HG03095 (cell line): ENCODE measurements at regions not wholly inside any gene's neighbourhood (a gene's known extent, or its start where the extent isn't known, plus 50 kb on each side); places are given as distances from the start of the nearest gene placed in this dataset.

ENCODE experiments used
- ATAC-seq: cut with Tn5 transposase; IDR thresholded peaks from one replicate; pipeline ENCODE4 v1.9.1; 2021; ENCODE audit warnings: moderate library complexity; ENCODE audit not compliant: unreplicated experiment

DNA sequence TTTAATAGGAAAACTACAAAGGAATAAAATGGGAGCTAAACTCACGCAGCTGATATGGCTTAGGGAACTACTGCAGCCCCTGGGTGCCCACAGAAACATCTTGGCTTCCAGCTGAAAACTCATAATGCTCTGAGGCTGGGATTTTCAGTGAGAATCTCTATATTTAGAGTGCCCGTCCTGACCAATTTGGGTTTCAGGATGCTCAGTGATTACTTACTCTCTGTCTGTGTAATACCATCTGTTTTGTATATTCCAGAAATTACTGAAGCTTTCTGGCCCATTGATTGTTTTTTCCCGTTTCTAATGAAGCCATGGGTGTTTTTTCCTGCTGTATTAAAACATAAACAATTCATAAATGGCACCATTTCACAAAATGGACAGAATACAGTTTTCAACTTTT, 50.6 kb upstream of the ZNF385D start:
- no peak for ATAC-seq

DNA sequence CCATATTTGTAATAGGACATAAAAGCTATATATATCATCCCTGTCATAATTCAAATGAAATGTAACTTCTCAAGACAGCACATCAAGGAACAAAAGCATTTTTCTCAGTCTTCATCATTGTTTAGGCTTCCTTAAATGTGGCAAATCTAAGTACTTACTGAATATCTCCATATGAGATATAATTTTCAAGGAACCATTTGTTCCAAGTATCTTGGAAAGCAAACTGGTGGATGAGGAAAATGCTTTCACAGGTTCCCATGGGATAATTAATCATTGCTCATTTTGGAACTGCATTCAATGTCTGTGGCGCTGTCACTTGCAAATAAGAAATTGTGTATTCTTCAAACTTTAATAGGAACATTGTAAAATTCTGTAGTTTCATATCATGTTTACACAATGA, 52.6 kb upstream of the ZNF385D start:
- ATAC-seq = no peak

DNA sequence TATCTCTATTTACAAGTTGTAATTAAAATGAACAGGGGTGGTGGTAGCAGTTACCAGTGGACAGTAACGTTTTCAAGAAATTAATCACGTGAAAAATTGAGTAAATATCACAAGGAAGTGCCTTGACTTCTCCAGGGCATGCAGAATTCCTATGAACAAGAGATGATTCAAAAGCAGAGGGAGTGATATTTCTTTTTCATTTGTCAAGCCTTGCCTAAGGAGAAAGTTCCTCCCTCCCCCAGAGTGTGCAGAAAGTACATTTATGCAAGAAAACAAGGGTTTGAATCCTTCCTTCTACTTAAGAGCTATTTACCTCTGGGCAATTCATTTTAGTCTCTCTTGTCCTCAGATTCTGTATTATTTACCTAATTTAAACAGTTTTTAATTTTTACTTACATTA, 53.3 kb upstream of the ZNF385D start:
- no peak for ATAC-seq

DNA sequence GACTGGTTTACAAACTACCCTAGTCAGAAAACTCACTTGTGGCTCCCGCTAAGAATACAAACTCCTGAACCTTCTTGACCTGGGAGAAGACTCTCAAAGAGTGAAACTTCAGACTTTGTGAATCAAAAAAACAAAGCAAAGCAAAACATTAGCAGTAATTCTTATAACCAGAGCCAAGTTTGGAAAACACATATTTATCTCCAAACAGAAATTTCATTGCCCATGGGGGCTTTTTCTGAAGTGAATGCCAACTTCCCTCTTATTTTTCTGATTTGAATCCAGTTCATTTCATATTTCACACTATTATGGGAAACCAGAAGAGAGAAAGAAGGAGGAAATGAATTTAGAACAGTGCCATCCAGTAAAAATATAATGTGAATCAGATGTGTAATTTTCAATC, 55.7 kb upstream of the ZNF385D start:
- no peak for ATAC-seq

DNA sequence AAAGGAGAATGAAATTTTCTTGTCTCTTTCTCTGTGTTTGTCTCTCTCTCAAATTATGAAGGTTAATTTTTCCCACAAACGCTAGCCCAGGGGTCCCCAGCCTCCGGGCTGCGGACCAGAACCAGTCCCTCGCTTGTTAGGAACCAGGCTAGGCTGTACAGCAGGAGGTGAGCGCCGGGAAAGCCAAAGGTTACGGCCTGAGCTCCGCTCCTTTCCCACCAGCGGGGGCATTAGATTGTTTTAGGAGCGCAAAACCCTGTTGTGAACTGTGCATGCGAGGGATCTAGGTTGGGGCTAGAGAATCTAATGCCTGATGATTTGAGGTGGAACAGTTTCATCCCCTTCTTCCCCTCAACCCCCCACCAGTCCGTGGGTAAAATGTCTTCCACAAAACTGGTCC, 74.7 kb upstream of the ZNF385D start:
- no peak for ATAC-seq

DNA sequence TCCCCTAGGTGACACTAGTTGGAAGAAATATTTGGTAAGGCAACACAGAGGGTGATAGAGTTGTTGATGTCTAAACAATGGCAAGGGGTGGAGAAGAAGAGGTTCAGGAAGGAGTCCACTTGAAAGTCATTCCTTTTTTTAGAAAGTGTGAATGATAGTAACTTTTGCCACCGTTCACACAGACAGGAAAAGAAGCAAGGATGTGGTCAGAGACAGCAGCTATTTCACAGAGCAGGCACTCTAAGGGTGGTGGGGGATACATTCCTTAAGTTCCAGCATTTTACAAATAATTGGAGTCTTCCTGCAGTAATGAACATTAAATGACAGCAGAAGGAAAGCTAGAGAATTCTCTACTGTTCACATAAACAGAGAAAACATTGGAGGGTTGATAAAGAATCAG, 75.4 kb upstream of the ZNF385D start:
- no peak for ATAC-seq

DNA sequence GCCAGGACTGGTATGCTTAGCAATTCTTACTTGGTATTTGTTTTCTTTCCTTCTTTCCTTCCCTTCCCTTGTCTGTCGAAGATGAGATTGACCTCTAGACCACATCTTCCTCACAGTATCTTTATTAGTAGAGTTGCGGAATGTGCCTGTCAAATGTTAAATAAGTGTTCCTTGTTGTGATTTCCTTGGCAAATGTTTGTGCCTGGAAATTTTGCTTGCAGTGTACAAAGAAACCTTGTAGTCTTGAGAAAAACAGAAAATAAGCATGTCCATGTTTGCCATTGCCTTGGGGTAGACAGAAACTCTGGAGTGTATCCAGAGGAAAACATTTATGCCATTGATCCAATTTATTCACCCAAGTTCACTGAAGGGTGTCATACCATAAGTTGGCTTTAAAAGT, 79.5 kb upstream of the ZNF385D start:
- no peak for ATAC-seq

DNA sequence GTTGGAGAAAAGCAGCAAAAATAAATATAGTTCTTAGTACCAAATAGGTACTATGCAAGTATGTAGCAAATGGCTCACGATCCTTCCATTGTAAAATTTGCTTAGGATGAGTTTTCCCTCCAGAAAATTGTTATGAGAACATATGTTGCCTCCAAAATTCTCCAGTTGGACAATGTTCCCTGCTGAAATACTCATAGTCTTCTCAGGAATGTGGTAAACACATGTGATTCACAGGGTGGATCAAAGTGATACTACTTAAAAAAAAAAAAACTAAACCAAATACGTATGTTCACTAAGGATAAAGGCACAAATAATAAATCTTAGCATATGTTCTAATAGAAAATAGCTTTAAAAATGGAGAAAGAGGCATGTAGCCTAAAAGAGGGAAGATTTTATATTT, 84.3 kb upstream of the ZNF385D start:
- ATAC-seq = no peak

DNA sequence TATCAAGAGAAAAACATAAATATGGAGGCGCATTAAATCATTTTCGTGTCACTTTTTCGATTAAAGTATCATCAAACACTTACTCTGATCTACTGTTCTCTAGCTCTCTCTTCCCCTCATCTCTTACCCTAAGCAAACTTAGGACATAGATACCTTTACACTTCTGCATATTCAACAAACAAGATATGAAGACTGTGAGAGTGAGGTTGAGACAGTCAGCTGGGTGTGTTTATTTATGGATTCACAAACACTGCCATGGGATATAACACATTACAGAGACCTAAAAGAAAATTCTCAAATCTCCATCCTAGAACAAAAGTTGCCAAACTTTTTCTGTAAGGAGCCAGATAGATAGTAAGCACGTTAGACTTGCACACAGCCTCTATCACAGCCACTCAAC, 85.2 kb upstream of the ZNF385D start:
- no peak for ATAC-seq

DNA sequence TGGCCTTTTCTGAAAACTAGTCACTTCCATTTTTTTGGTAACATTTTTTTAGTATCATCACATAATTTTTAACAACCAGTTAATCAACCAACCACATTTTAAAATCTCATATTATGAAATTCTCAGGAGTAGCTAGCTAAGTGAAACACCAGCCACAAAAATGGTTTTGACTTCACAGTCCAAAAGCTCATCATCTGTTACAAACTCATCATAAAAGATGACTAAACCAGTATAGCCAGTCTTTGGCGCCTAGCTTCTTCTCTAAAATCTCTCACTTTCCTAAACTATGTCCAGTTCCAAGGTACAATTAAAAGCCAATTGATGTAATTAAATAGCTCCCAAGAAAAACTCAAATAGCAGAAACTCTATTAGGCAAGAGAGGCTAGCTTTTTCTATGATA, 88.2 kb upstream of the ZNF385D start:
- ATAC-seq = no peak

DNA sequence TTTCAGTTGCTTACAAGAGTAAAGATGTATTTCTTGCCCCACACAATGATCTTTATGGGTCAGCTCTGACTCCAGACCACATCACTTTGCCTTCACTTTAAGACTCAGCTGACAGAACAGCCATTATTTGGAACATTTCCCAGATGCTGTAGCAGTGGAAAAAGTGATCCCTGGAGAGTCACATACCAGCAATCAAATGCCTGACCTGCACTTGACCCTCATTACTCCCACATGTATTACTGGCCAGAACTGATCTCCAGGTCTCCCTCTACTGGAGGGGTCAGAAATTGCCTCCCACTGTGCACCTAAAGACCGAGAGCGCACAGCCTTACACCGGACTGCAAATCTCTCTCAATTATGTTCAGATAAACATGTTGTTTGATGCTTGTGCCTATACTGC, 88.6 kb upstream of the ZNF385D start:
- ATAC-seq = no peak

DNA sequence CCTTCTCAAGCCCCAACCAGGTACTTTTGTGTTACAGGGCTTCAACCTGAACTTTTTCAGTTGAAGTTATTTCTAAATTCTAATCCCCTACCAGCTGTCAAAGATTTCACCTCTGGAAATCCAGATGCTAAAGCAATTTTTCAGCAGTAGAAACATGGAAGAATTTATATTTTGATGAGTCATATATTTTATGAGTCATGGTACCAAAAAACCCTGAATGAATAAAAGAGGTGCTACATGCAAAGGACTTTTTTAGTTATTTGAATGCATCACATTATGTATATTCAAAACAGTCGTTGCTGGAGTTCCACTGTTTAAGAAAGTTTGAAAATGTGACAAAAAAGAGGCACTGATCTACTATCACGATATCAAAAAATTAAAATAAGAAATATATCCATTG, 96.0 kb upstream of the ZNF385D start:
- no peak for ATAC-seq

DNA sequence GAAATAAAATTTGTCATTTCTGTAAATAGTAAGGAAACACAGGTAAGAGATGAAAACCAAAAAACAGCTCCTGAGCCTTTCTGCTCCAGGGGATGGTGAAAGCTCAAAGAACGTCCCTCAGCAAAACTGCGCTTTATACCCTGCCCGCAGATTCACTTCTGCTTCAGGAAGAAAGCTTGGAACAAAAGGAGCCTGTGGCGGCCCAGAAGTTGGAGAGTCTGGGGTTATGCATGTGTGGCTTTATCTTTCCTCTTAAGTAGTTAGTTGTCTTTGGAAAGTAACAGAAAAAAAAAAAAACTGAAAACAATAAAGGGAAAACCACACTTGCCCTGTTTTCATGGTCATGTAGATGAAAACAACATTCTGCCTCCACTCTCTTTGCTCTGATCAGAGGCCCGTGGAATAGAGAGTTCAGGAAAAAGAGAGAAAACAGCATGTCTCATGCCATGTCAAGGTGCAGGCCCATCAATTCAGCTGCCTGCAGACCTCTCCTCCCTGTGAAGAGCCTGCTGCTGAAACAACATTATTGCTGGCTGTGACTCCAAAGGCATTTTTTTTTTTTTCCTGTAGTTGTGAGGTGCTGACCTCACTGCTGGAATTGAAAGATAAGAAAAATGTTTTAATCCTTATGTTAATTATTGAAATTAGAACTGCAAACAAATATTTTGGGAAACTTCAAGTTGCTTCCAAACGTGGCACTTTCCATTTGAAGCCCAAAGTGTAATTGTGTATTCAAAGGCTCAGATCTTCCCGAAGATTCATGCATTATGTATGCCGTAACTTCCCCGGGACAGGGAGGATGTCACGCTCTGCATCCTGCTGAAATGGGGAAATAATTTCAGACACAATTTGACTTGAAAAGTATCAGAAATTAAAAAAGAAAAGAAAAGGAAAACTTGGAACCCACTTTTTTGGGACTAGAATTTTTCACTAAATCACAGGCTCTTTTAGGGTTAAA, 108.4 kb upstream of the ZNF385D start:
- ATAC-seq = no peak

DNA sequence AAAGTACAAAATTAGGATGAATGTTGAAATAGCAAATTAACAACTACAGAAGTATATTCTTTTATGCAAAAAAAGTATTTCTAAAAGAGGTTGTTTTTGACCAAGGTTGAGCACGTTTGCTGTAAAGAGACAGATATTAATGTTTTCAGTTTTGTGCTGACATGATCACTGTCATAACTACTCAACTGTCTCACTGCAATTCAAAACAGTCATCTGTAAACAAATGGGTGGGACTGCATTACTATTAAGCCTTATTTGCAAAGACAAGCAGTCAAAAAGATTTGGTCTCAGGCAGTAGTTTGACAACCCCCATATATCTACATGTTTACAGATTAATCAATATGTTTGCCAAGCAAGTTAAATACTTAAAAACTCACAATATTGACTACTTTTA, 109.1 kb upstream of the ZNF385D start:
- ATAC-seq = no peak

DNA sequence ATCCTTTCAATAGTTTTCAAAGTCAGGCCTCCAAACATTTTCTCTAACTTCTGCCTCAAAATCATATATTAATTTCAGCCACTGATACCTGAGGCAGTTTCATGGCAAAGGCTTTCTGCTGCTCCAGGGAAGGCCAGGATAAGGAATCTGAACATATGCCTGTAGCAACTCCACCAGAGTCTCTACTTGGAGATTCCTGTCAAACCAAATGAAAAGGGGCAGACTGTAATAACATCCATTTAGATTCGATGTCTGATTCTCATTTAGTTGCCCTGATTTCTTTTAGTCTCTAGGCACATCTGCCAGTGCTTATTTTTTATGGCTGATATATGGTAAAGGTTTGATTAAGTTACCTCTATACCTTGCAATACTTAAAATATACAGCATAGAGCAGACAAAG, 109.6 kb upstream of the ZNF385D start:
- no peak for ATAC-seq

DNA sequence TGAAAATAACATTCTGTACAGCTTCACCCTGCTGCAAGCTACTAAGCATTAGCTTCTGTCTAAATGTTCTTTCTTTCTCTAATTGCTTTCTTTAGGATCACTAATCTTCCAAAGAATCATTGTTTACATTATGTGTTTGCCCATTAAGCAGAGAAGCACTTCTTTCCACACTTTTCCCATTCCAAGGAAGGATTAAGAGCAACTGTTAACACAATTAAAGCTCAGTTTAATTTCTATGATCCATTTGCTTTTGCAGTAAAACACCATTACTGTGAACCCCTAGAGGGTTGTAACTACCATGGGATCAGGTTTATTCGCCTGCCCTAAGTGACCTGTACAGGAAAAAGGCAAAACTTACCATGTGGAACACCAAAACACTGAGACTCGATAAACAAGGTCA, 125.8 kb upstream of the ZNF385D start:
- no peak for ATAC-seq

DNA sequence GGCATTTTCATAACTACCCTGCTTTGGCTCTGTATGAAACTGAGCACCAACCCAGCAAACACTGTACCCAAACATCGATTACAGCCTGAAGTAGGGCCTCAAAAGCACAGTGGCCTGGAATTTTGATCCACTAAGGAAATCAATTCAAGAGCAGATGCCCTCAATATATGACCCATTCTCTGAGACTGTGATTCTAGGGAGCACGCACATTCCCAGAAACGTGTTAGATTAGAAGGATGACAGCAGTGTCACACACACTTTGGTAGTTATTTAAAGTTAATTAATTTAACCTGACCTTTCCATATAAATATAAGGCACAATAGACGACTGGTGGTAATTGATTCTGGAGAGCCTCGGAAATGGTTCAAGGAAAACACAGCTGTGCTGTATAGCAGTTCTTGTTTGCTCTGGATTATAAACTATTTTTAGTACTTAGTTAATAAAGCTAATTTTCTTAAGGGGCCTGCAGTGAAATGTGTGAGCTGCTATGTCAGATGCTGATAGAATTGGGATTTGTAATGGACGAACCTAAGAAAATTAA, 126.3 kb upstream of the ZNF385D start:
- ATAC-seq = no peak

DNA sequence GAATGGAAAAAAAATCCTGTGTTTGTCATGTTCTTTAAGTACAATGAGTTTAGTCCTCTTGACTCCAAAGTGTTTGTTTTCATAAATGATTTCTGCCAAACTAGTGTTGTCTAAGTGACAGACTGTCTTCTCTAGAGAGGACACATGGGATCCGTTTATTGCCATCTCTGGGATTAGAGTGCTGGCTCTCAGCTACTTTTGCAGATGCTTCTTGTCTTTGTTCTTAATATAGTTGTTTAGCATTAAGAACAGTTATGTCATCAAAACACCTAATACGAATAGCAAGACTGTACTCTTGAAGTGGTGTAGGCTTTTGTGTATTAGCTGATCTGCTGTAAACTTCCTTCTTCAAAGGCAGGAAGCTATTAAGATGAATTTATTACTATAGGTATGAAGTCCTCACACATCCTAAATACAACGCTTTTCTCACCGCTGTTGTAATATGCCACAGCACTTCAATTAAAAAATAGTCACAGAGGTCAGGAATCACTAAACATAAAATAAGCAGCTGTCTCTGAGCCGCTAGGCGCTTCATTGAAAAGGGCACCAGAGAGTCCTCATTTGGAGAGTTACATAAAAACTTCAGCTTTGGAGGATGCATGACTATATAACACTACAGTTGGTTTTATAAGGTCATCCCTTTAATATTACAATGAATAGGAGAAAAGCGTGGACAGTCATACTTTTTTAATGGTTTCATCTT, 128.3 kb upstream of the ZNF385D start:
- ATAC-seq = no peak

DNA sequence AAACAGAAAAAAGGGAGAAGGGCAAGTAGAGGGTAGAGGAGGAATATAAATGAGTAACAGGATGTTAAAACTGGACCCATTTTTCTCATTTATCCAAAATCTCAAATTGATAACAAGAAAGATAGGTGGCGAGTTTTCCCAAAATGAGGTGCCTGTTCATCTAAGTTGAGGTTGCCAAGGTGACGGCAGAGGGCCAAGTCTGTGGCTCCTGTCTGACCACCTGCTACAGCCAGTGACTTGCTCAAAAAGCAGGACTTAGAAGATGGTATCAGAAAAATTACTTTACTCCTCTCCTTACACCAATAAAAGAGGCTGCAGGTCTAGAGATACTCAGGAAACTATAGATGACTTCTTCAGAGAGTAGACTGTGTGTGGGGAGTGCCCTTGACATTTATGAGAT, 137.6 kb upstream of the ZNF385D start:
- ATAC-seq = no peak

DNA sequence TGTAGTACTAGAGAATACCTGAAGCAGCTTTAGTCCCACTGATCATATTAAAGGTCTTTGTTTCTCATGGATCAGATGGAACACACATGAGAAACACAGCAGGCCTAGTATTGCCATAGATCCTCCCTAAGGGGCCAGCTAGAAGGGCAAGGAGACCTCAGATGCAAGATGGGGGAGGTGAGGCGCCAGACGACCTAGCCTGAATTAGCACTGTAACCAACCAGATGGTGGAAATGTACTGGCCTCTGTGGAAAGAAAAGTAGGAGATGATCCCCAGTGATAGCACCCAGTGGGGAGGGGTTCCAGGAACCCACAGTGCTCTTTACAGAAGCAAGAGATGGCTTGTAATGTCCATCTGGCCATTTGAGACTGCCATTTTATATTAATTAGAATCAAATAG, 138.2 kb upstream of the ZNF385D start:
- ATAC-seq = no peak

DNA sequence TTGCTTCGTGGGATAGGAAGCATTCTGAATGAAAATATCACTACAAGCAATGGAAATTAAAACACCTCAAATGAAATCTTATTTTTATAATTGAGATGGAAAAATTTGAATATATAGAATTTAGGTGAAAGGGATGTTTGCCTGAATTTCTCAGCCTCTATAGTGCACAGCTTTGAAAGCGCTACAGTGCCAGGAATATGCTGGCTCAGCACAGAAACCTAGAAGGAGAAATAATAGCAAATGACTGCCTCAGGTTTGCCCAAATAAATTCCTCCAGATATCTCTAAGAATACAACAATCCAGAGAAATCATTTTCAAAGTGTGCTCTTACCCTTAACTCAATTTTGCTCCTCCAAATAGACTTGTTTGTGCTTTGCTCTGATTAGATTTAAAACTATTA, 141.1 kb upstream of the ZNF385D start:
- ATAC-seq = no peak

DNA sequence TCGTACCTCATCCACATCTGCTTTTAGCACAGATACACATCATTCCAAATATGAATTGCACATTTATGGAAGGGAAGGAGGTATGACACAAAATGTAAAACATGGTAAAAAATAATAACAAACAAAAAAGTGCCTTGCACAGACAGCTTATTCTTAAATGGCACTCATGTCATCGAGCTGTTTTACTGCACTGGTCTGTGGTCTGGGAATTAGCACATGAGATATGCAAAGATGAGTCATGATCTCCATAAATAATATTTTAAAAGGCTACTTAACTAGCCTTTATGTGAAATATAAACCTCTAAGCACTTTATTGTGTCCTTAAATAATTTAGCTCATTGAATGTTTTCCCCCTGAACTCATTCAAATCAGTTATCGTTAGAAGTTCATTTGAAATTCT, 142.2 kb upstream of the ZNF385D start:
- ATAC-seq = no peak
